Vagina (tissue), 2 donors: ENCODE measurements at regions not wholly inside any gene's neighbourhood (a gene's known extent, or its start where the extent isn't known, plus 50 kb on each side); places are given as distances from the start of the nearest gene placed in this dataset.

Experiments used
- POLR2A ChIP-seq, 2 donors: fragments of 450-650 bp; IDR thresholded peaks; one replicate each; pipeline ENCODE4 v1.6.1; 2017; ENCODE audit warnings: antibody characterized with exemption in 2 of 2, mild to moderate bottlenecking in 2 of 2, moderate library complexity in 2 of 2
- TF ChIP-seq, protein P1 (sequence below), 3 experiments: fragments of 450-650 bp in 2 of 3; fragments of 200-600 bp in 1 of 3; sonication (generic) in 1 of 3; IDR thresholded peaks; one replicate each; pipeline ENCODE4 v1.5.1; 2017 to 2019; ENCODE audit warnings: antibody characterized with exemption in 3 of 3, mild to moderate bottlenecking in 2 of 3, moderate library complexity in 2 of 3

GRCh38 chr20:43825051-43825402 lies 89.6 kb upstream of the TOX2 start:
- TF ChIP-seq, protein P1, sequence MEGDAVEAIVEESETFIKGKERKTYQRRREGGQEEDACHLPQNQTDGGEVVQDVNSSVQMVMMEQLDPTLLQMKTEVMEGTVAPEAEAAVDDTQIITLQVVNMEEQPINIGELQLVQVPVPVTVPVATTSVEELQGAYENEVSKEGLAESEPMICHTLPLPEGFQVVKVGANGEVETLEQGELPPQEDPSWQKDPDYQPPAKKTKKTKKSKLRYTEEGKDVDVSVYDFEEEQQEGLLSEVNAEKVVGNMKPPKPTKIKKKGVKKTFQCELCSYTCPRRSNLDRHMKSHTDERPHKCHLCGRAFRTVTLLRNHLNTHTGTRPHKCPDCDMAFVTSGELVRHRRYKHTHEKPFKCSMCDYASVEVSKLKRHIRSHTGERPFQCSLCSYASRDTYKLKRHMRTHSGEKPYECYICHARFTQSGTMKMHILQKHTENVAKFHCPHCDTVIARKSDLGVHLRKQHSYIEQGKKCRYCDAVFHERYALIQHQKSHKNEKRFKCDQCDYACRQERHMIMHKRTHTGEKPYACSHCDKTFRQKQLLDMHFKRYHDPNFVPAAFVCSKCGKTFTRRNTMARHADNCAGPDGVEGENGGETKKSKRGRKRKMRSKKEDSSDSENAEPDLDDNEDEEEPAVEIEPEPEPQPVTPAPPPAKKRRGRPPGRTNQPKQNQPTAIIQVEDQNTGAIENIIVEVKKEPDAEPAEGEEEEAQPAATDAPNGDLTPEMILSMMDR (IDR thresholded peaks at IDR 0.05) = no peak
- TF ChIP-seq POLR2A (IDR thresholded peaks at IDR 0.05) = no peak
